Neural cell (in vitro differentiated cells): ENCODE measurements at regions not wholly inside any gene's neighbourhood (a gene's known extent, or its start where the extent isn't known, plus 50 kb on each side); places are given as distances from the start of the nearest gene placed in this dataset.

Experiments used
- H2AFZ ChIP-seq: fragments of 200-600, 300-800 bp; sonication (generic), shearing (Covaris generic); 2 replicates; pipeline ENCODE4 v1.6.0; 2014; ENCODE audit warnings: low read depth, mild to moderate bottlenecking, antibody characterized with exemption, low read length, moderate library complexity
- H3F3A ChIP-seq: fragments of 200-600 bp; shearing (Covaris generic); 2 replicates; pipeline ENCODE4 v1.6.1; 2016; ENCODE audit warnings: mild to moderate bottlenecking, moderate library complexity, mixed read lengths, antibody characterized with exemption, low read length; ENCODE audit not compliant: insufficient read depth, poor library complexity, severe bottlenecking
- H3K27ac ChIP-seq: fragments of 200-600, 300-800 bp; sonication (generic), shearing (Covaris generic); 2 replicates; pipeline ENCODE4 v1.5.1; 2014; ENCODE audit warnings: mild to moderate bottlenecking, low read length, moderate library complexity
- H3K27me3 ChIP-seq: fragments of 300-800, 200-600 bp; sonication (generic), shearing (Covaris generic); 2 replicates; pipeline ENCODE4 v1.6.0; 2014; ENCODE audit warnings: mild to moderate bottlenecking, low read depth, low read length, moderate library complexity; ENCODE audit not compliant: insufficient read depth
- H3K36me3 ChIP-seq: fragments of 300-800, 200-600 bp; sonication (generic), shearing (Covaris generic); 2 replicates; pipeline ENCODE4 v1.5.1; 2014; ENCODE audit warnings: mild to moderate bottlenecking, antibody characterized with exemption, low read length, moderate library complexity; ENCODE audit not compliant: insufficient read depth
- H3K4me2 ChIP-seq: fragments of 300-800, 200-600 bp; sonication (generic), shearing (Covaris generic); 2 replicates; pipeline ENCODE4 v1.6.0; 2014; ENCODE audit warnings: mild to moderate bottlenecking, low read length
- H3K4me3 ChIP-seq: fragments of 300-800, 200-600 bp; sonication (generic), shearing (Covaris generic); 2 replicates; pipeline ENCODE4 v1.5.1; 2014; ENCODE audit warnings: mild to moderate bottlenecking, low read length, moderate library complexity
- H3K79me2 ChIP-seq: fragments of 200-600 bp; shearing (Covaris generic); replicated peaks from 2 replicates; pipeline ENCODE4 v1.6.0; 2014; ENCODE audit warnings: mild to moderate bottlenecking, low read length, moderate library complexity; ENCODE audit not compliant: insufficient read depth
- H3K9ac ChIP-seq: fragments of 300-800, 200-600 bp; sonication (generic), shearing (Covaris generic); 2 replicates; pipeline ENCODE4 v1.6.1; 2016; ENCODE audit warnings: mild to moderate bottlenecking, low read length, mixed read lengths
- H3K9me2 ChIP-seq: fragments of 200-600 bp; shearing (Covaris generic); 2 replicates; pipeline ENCODE4 v1.6.1; 2016; ENCODE audit warnings: mild to moderate bottlenecking, low read length, mixed read lengths; ENCODE audit not compliant: insufficient read depth
- H3K9me3 ChIP-seq: fragments of 200-600, 300-800 bp; sonication (generic), shearing (Covaris generic); 2 replicates; pipeline ENCODE4 v1.6.1; 2016; ENCODE audit warnings: mild to moderate bottlenecking, mixed run types, low read length, moderate library complexity, mixed read lengths
- H4K20me1 ChIP-seq: fragments of 200-600 bp; shearing (Covaris generic); 2 replicates; pipeline ENCODE4 v1.6.1; 2016; ENCODE audit warnings: mild to moderate bottlenecking, mixed run types; ENCODE audit not compliant: insufficient read depth
- EP300 ChIP-seq: fragments of 450-650 bp; conservative IDR thresholded peaks from 2 replicates; pipeline ENCODE4 v1.6.1; 2014; ENCODE audit warnings: antibody characterized with exemption, mild to moderate bottlenecking, moderate library complexity; ENCODE audit not compliant: poor library complexity, severe bottlenecking
- EZH2 ChIP-seq: fragments of 200-600, 300-800 bp; shearing (Covaris generic), sonication (generic); IDR thresholded peaks from 2 replicates; pipeline ENCODE4 v1.6.1; 2014; ENCODE audit warnings: antibody characterized with exemption, low read length, borderline replicate concordance, mild to moderate bottlenecking; ENCODE audit not compliant: insufficient read depth, poor library complexity, severe bottlenecking
- MXI1 ChIP-seq: fragments of 450-650 bp; conservative IDR thresholded peaks from 2 replicates; pipeline ENCODE4 v1.6.1; 2014; ENCODE audit warnings: antibody characterized with exemption, mild to moderate bottlenecking; ENCODE audit not compliant: poor library complexity, severe bottlenecking
- POLR2AphosphoS5 ChIP-seq: IDR thresholded peaks from 2 replicates; pipeline ENCODE4 v1.6.1; 2012
- RAD21 ChIP-seq: fragments of 450-650 bp; conservative IDR thresholded peaks from 2 replicates; pipeline ENCODE4 v1.6.1; 2014; ENCODE audit warnings: antibody characterized with exemption, mild to moderate bottlenecking, moderate library complexity
- SMC3 ChIP-seq: fragments of 450-650 bp; conservative IDR thresholded peaks from 2 replicates; pipeline ENCODE4 v1.6.1; 2014; ENCODE audit warnings: antibody characterized with exemption, mild to moderate bottlenecking, moderate library complexity; ENCODE audit not compliant: poor library complexity
- TAF1 ChIP-seq: IDR thresholded peaks from 2 replicates; pipeline ENCODE4 v1.6.1; 2012; ENCODE audit warnings: low read depth
- TF ChIP-seq, protein P1 (sequence below): IDR thresholded peaks from 2 replicates; pipeline ENCODE4 v1.6.1; 2012; ENCODE audit warnings: borderline replicate concordance
- TF ChIP-seq, protein P2 (sequence below): fragments of 450-650 bp; IDR thresholded peaks from 2 replicates; pipeline ENCODE4 v1.5.1; 2014; ENCODE audit warnings: antibody characterized with exemption, mild to moderate bottlenecking, moderate library complexity; ENCODE audit not compliant: poor library complexity, severe bottlenecking

DNA sequence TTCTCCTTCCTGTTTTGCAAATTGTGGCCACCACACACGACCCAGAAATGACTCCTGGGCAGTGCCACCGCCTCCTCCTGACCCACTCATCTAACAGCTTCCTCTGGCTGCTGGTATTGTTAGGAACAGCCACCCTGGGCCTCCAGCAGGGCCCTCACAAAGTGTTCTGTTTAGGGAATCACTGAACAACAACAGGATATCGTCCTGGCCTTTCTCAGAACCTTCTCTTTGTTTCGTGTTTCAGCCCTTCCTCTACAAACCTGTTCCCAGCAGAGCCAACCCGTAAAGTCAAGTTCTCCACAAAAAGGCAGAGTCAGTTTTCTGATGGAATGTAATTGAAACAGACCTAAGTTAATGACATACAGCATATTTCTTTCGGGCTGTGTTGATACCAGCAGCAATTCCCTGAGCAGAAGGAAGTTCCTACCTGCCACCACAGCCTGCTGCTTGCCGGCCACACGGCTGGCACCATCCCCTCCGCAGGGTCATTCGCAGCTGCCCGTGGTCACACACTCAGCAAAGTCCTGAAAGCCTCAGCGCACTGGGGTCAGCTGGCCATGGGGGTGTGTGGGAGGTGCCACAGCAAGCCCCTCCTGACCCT is 91.7 kb upstream of the PITRM1 start:
- H3K27me3 ChIP-seq, result no peaks in the 10 kb centered on the region
- TF ChIP-seq, protein P1, sequence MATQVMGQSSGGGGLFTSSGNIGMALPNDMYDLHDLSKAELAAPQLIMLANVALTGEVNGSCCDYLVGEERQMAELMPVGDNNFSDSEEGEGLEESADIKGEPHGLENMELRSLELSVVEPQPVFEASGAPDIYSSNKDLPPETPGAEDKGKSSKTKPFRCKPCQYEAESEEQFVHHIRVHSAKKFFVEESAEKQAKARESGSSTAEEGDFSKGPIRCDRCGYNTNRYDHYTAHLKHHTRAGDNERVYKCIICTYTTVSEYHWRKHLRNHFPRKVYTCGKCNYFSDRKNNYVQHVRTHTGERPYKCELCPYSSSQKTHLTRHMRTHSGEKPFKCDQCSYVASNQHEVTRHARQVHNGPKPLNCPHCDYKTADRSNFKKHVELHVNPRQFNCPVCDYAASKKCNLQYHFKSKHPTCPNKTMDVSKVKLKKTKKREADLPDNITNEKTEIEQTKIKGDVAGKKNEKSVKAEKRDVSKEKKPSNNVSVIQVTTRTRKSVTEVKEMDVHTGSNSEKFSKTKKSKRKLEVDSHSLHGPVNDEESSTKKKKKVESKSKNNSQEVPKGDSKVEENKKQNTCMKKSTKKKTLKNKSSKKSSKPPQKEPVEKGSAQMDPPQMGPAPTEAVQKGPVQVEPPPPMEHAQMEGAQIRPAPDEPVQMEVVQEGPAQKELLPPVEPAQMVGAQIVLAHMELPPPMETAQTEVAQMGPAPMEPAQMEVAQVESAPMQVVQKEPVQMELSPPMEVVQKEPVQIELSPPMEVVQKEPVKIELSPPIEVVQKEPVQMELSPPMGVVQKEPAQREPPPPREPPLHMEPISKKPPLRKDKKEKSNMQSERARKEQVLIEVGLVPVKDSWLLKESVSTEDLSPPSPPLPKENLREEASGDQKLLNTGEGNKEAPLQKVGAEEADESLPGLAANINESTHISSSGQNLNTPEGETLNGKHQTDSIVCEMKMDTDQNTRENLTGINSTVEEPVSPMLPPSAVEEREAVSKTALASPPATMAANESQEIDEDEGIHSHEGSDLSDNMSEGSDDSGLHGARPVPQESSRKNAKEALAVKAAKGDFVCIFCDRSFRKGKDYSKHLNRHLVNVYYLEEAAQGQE, result no peak
- TF ChIP-seq EZH2 (no peak), SMC3 (no peak), MXI1 (no peak), TAF1 (no peak), EP300 (no peak), RAD21 (no peak), POLR2AphosphoS5 (no peak)
- TF ChIP-seq, protein P2, sequence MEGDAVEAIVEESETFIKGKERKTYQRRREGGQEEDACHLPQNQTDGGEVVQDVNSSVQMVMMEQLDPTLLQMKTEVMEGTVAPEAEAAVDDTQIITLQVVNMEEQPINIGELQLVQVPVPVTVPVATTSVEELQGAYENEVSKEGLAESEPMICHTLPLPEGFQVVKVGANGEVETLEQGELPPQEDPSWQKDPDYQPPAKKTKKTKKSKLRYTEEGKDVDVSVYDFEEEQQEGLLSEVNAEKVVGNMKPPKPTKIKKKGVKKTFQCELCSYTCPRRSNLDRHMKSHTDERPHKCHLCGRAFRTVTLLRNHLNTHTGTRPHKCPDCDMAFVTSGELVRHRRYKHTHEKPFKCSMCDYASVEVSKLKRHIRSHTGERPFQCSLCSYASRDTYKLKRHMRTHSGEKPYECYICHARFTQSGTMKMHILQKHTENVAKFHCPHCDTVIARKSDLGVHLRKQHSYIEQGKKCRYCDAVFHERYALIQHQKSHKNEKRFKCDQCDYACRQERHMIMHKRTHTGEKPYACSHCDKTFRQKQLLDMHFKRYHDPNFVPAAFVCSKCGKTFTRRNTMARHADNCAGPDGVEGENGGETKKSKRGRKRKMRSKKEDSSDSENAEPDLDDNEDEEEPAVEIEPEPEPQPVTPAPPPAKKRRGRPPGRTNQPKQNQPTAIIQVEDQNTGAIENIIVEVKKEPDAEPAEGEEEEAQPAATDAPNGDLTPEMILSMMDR, result no peak
- H3K36me3 ChIP-seq, result no peaks in the 10 kb centered on the region
- no peaks in the 10 kb centered on the region for H3K9me3 ChIP-seq
- no peak overlapping the region for H3K9ac ChIP-seq
- H3F3A ChIP-seq, result no peaks in the 10 kb centered on the region
- H4K20me1 ChIP-seq, result no peaks in the 10 kb centered on the region
- no peaks in the 10 kb centered on the region for H3K79me2 ChIP-seq
- H3K27ac ChIP-seq, result no peak overlapping the region
- no peak overlapping the region for H3K4me3 ChIP-seq
- H3K9me2 ChIP-seq, result no peaks in the 10 kb centered on the region
- H3K4me2 ChIP-seq, result no peak overlapping the region
- no peak overlapping the region for H2AFZ ChIP-seq

DNA sequence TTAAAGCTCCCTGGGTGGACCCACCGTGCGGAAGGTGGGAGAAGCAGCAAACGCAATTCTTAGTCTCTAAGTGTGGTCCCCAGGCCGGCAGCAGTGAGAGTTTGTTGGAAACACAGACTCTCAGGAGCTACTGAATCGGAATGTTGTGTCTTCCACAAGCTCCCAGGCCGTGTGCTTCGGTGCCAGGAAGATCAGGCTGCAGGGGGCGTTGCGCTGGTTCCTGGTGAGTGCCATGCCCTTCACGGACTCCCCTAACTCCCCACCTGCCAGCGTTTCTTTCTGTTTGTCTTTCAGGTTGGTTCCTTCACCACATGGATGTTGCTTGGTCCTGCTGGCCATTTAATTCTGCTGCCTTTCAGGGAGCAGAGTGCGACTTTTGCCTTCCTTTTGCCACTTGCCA is 91.2 kb upstream of the PITRM1 start:
- H3K9ac ChIP-seq, result no peak overlapping the region
- no peaks in the 10 kb centered on the region for H3K27me3 ChIP-seq
- H3K79me2 ChIP-seq, result no peaks in the 10 kb centered on the region
- H3K9me2 ChIP-seq, result no peaks in the 10 kb centered on the region
- H3K36me3 ChIP-seq, result no peaks in the 10 kb centered on the region
- no peak overlapping the region for H2AFZ ChIP-seq
- no peaks in the 10 kb centered on the region for H3F3A ChIP-seq
- no peak overlapping the region for H3K27ac ChIP-seq
- no peak overlapping the region for H3K4me3 ChIP-seq
- H4K20me1 ChIP-seq, result no peaks in the 10 kb centered on the region
- H3K4me2 ChIP-seq, result no peak overlapping the region
- H3K9me3 ChIP-seq, result no peaks in the 10 kb centered on the region
- TF ChIP-seq, protein P1, result no peak
- TF ChIP-seq SMC3, result no peak
- no peak for TF ChIP-seq MXI1
- no peak for TF ChIP-seq TAF1
- TF ChIP-seq POLR2AphosphoS5, result no peak
- TF ChIP-seq EP300, result no peak
- TF ChIP-seq EZH2, result no peak
